ENCODE measurements at regions not wholly inside any gene's neighbourhood (a gene's known extent, or its start where the extent isn't known, plus 50 kb on each side); places are given as distances from the start of the nearest gene placed in this dataset.
A peak's percentile ranks its signal among the peaks of the same experiment; 100 is the strongest.

GRCh38 chr7:148535217-148535616, 55.3 kb upstream of the C7orf33 start:
- Histone ChIP-seq H3K36me3 (ENCODE audit: control insufficient read depth, insufficient read depth, low read length) (no peaks in the 10 kb centered on the region), H4K91ac (ENCODE audit: insufficient read depth, low read depth, low read length) (no peak overlapping the region), H3K9me3 (ENCODE audit: control insufficient read depth, insufficient read depth, low read length) (no peaks in the 10 kb centered on the region), H2AK5ac (ENCODE audit: low read depth, low read length) (no peak overlapping the region), H3K56ac (ENCODE audit: extremely low read depth, insufficient read depth, low read length) (no peak overlapping the region), H4K8ac (ENCODE audit: low read depth in 2 of 2, low read length in 2 of 2) (no peak overlapping the region), H2AFZ (replicated peaks; ENCODE audit: low read length, poor library complexity) (peak overlapping the region; percentile 0), H4K5ac (ENCODE audit: low read depth, low read length) (no peak overlapping the region), H2BK5ac (ENCODE audit: low read depth, low read length, poor library complexity, severe bottlenecking) (no peak overlapping the region), H3K18ac (ENCODE audit: low read depth, low read length) (no peak overlapping the region), H2BK120ac (ENCODE audit: low read depth, low read length) (no peak overlapping the region), H2BK20ac (ENCODE audit: low read depth, low read length) (no peak overlapping the region), H3K4me1 (ENCODE audit: control insufficient read depth, insufficient read depth, low read length) (no peaks in the 10 kb centered on the region), H3K4ac (ENCODE audit: low read depth, low read length) (no peak overlapping the region), H3K4me2 (ENCODE audit: low read depth, low read length) (no peak overlapping the region), H3K23ac (ENCODE audit: low read depth, low read length) (no peak overlapping the region), H3K9me1 (ENCODE audit: insufficient read depth, low read length) (no peaks in the 10 kb centered on the region), H2AK9ac (replicated peaks; ENCODE audit: low read depth, low read length, poor library complexity) (no peak overlapping the region), H4K20me1 (ENCODE audit: insufficient read depth, low read length) (no peaks in the 10 kb centered on the region), H3K4me3 (ENCODE audit: insufficient read depth, low read depth, low read length) (no peak overlapping the region), H2BK15ac (ENCODE audit: low read depth, low read length) (no peak overlapping the region), H3K9ac (ENCODE audit: low read depth, low read length) (no peak overlapping the region), H3K79me1 (ENCODE audit: low read depth in 1 of 2, low read length in 2 of 2) (no peaks in the 10 kb centered on the region), H3K27ac (ENCODE audit: insufficient read depth, low read length) (no peak overlapping the region), H3K27me3 (ENCODE audit: control insufficient read depth, insufficient read depth, low read length) (no peaks in the 10 kb centered on the region), H3K14ac (replicated peaks; ENCODE audit: low read depth, low read length) (no peak overlapping the region)
- POLR2A ChIA-PET (ENCODE audit: unreplicated experiment), result no interaction called here
- ATAC-seq (ENCODE audit: low read depth) (no peak), DNase-seq (no peak)
- in situ Hi-C loops (cut with MboI; ENCODE audit: low sequenced_read_pairs), result no loop called here
- WGBS, 2 experiments (ENCODE audit: extremely low coverage in 2 of 2, insufficient read length in 1 of 2), result 64% methylated on average over 3 of the region's 9 CpGs; no CpG with 5 or more reads in 1 of the 2 experiments
- BruUV-seq (replicated peaks), result no TSS peak
- intact Hi-C loops (cut with micrococcal nuclease), result no loop called here
- CTCF ChIA-PET, result no interaction called here
- dilution Hi-C loops (cut with HindIII; ENCODE audit: low sequenced_read_pairs, unreplicated experiment), result no loop called here
- TF ChIP-seq CHD1 (IDR thresholded peaks at IDR 0.05; ENCODE audit: low read depth, low read length) (no peak), SMC3 (IDR thresholded peaks at IDR 0.05; ENCODE audit: low read depth, low read length) (no peak), FOS (IDR thresholded peaks at IDR 0.05; ENCODE audit: low read depth, low read length) (no peak), MAFK (IDR thresholded peaks at IDR 0.05; ENCODE audit: low read depth, low read length) (no peak), RCOR1 (IDR thresholded peaks at IDR 0.05; ENCODE audit: insufficient replicate concordance, low read length) (no peak), MXI1 (IDR thresholded peaks at IDR 0.05; ENCODE audit: borderline replicate concordance, low read depth, low read length) (no peak), RFX5 (IDR thresholded peaks at IDR 0.05; ENCODE audit: low read depth, low read length) (no peak), BHLHE40 (IDR thresholded peaks at IDR 0.05; ENCODE audit: low read depth, low read length) (no peak), MAZ (IDR thresholded peaks at IDR 0.05; ENCODE audit: borderline replicate concordance, low read depth, low read length) (no peak), POLR2A (IDR thresholded peaks at IDR 0.05; ENCODE audit: low read depth, low read length) (no peak), CEBPB (IDR thresholded peaks at IDR 0.05; ENCODE audit: low read depth, low read length) (no peak), NFE2L2 (IDR thresholded peaks at IDR 0.05; ENCODE audit: low read depth, low read length) (no peak), RAD21 (IDR thresholded peaks at IDR 0.05; ENCODE audit: low read length) (no peak), USF2 (IDR thresholded peaks at IDR 0.05; ENCODE audit: low read depth, low read length) (no peak)
- TF ChIP-seq, protein P1, sequence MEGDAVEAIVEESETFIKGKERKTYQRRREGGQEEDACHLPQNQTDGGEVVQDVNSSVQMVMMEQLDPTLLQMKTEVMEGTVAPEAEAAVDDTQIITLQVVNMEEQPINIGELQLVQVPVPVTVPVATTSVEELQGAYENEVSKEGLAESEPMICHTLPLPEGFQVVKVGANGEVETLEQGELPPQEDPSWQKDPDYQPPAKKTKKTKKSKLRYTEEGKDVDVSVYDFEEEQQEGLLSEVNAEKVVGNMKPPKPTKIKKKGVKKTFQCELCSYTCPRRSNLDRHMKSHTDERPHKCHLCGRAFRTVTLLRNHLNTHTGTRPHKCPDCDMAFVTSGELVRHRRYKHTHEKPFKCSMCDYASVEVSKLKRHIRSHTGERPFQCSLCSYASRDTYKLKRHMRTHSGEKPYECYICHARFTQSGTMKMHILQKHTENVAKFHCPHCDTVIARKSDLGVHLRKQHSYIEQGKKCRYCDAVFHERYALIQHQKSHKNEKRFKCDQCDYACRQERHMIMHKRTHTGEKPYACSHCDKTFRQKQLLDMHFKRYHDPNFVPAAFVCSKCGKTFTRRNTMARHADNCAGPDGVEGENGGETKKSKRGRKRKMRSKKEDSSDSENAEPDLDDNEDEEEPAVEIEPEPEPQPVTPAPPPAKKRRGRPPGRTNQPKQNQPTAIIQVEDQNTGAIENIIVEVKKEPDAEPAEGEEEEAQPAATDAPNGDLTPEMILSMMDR (conservative IDR thresholded peaks at IDR 0.05; ENCODE audit: low read depth, low read length), result no peak
- TF ChIP-seq, protein P2, sequence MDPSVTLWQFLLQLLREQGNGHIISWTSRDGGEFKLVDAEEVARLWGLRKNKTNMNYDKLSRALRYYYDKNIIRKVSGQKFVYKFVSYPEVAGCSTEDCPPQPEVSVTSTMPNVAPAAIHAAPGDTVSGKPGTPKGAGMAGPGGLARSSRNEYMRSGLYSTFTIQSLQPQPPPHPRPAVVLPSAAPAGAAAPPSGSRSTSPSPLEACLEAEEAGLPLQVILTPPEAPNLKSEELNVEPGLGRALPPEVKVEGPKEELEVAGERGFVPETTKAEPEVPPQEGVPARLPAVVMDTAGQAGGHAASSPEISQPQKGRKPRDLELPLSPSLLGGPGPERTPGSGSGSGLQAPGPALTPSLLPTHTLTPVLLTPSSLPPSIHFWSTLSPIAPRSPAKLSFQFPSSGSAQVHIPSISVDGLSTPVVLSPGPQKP (IDR thresholded peaks at IDR 0.05; ENCODE audit: borderline replicate concordance, low read depth, low read length), result no peak

Data from IMR-90 (cell line).